ENCODE measurements at regions not wholly inside any gene's neighbourhood (a gene's known extent, or its start where the extent isn't known, plus 50 kb on each side); places are given as distances from the start of the nearest gene placed in this dataset.

GRCh38 chr10:121088524-121088923 is 237.4 kb downstream of the WDR11 start:
- Histone ChIP-seq H3K9me2 (ENCODE audit: insufficient read depth) (0 out of 2 replicates have a peak, but pooled peaks cover 3% of the 10 kb centered on the region), H3K27me3 (ENCODE audit: insufficient read depth) (no peaks in the 10 kb centered on the region), H2AFZ (no peak overlapping the region), H3K36me3 (ENCODE audit: insufficient read depth) (no peaks in the 10 kb centered on the region), H3K4me1 (ENCODE audit: insufficient read depth) (no peaks in the 10 kb centered on the region), H3K4me3 (no peak overlapping the region), H3K4me2 (no peak overlapping the region), H3K79me2 (replicated peaks; ENCODE audit: insufficient read depth) (no peaks in the 10 kb centered on the region), H3K27ac (ENCODE audit: low read depth) (no peak overlapping the region), H4K20me1 (replicated peaks; ENCODE audit: insufficient read depth) (no peaks in the 10 kb centered on the region), H3F3A (replicated peaks; ENCODE audit: low read depth) (no peaks in the 10 kb centered on the region)
- no peaks in the 10 kb centered on the region for H3K36me3 Mint-ChIP-seq (ENCODE audit: low read depth)
- H3K4me3 Mint-ChIP-seq = no peak overlapping the region
- H3K27ac Mint-ChIP-seq = no peak overlapping the region
- DNase-seq (ENCODE audit: low spot score) (peak; percentile 74), ATAC-seq (peak; percentile 89)
- TF ChIP-seq CTCF (conservative IDR thresholded peaks at IDR 0.05; ENCODE audit: low read depth in 2 of 2) = peak; percentile 37 to 58
- no peak for TF ChIP-seq EZH2phosphoT487 (IDR thresholded peaks at IDR 0.05; ENCODE audit: unreplicated experiment)
- TF ChIP-seq CREB1 (CRISPR knock-in tag; IDR thresholded peaks at IDR 0.05; ENCODE audit: low read depth) = no peak
- TF ChIP-seq JUNB (IDR thresholded peaks at IDR 0.05; ENCODE audit: unreplicated experiment) = no peak
- peaks cover 5% of the 10 kb centered on the region; the same call in 2 of the 3 replicates for H3K4me1 Mint-ChIP-seq
- H3K27me3 Mint-ChIP-seq (ENCODE audit: insufficient read depth, low read depth, poor library complexity) = peaks cover 3% of the 10 kb centered on the region
- no peaks in the 10 kb centered on the region for H3K9me3 Mint-ChIP-seq

GRCh38 chr10:121089434-121089833 is 238.3 kb downstream of the WDR11 start:
- H3K27ac Mint-ChIP-seq = no peak overlapping the region
- Histone ChIP-seq H3K36me3 (ENCODE audit: insufficient read depth) (no peaks in the 10 kb centered on the region), H3K4me2 (no peak overlapping the region), H3F3A (replicated peaks; ENCODE audit: low read depth) (no peaks in the 10 kb centered on the region), H3K27me3 (ENCODE audit: insufficient read depth) (no peaks in the 10 kb centered on the region), H3K79me2 (replicated peaks; ENCODE audit: insufficient read depth) (no peaks in the 10 kb centered on the region), H3K27ac (ENCODE audit: low read depth) (no peak overlapping the region), H2AFZ (no peak overlapping the region), H3K4me1 (ENCODE audit: insufficient read depth) (no peaks in the 10 kb centered on the region), H4K20me1 (replicated peaks; ENCODE audit: insufficient read depth) (no peaks in the 10 kb centered on the region), H3K9me2 (ENCODE audit: insufficient read depth) (0 out of 2 replicates have a peak, but pooled peaks cover 10% of the 10 kb centered on the region), H3K4me3 (no peak overlapping the region)
- no peaks in the 10 kb centered on the region for H3K9me3 Mint-ChIP-seq
- DNase-seq (ENCODE audit: low spot score) (no peak), ATAC-seq (no peak)
- no peak overlapping the region for H3K4me3 Mint-ChIP-seq
- H3K27me3 Mint-ChIP-seq (ENCODE audit: insufficient read depth, low read depth, poor library complexity) = no peaks in the 10 kb centered on the region
- no peaks in the 10 kb centered on the region; the same call in 2 of the 3 replicates for H3K4me1 Mint-ChIP-seq
- no peaks in the 10 kb centered on the region for H3K36me3 Mint-ChIP-seq (ENCODE audit: low read depth)
- TF ChIP-seq POLR2AphosphoS5 (IDR thresholded peaks at IDR 0.05; ENCODE audit: low read depth) (no peak), CTCF (conservative IDR thresholded peaks at IDR 0.05; ENCODE audit: low read depth in 2 of 2) (no peak), STAT1 (IDR thresholded peaks at IDR 0.05; ENCODE audit: unreplicated experiment) (no peak), EZH2phosphoT487 (IDR thresholded peaks at IDR 0.05; ENCODE audit: unreplicated experiment) (no peak), EZH2 (IDR thresholded peaks at IDR 0.05; ENCODE audit: low read depth, unreplicated experiment) (no peak), ETS1 (IDR thresholded peaks at IDR 0.05) (no peak), ZNF462 (CRISPR knock-in tag; IDR thresholded peaks at IDR 0.05) (no peak), NANOG (IDR thresholded peaks at IDR 0.05; ENCODE audit: borderline replicate concordance) (no peak), CREB1 (CRISPR knock-in tag; IDR thresholded peaks at IDR 0.05; ENCODE audit: low read depth) (no peak)

All from GM23338 (cell line).